ENCODE measurements at regions not wholly inside any gene's neighbourhood (a gene's known extent, or its start where the extent isn't known, plus 50 kb on each side); places are given as distances from the start of the nearest gene placed in this dataset.
"Not testable (repeated sequence)": the region's sequence is repeated elsewhere in the genome, so short reads cannot be mapped to it uniquely, and the experiment has no call there.

- not testable (repeated sequence) for TF ChIP-seq EZH2phosphoT487 (IDR thresholded peaks at IDR 0.05; ENCODE audit: borderline replicate concordance, low read depth, low read length); CTCF (conservative IDR thresholded peaks at IDR 0.05; ENCODE audit: low read length)
These were observed 70.4 kb upstream of the NUDT10 start for GRCh38 chrX:51262271-51262670.
